Nephron (organoid): ENCODE measurements at regions not wholly inside any gene's neighbourhood (a gene's known extent, or its start where the extent isn't known, plus 50 kb on each side); places are given as distances from the start of the nearest gene placed in this dataset.
A peak's percentile ranks its signal among the peaks of the same experiment; 100 is the strongest.

Experiments
- H3K27ac Mint-ChIP-seq, 3 experiments: 2 replicates each; pipeline ENCODE4 v1.8.0; 2020; ENCODE audit warnings: mixed read lengths in 3 of 3, mild to moderate bottlenecking in 2 of 3, moderate library complexity in 1 of 3
- H3K27me3 Mint-ChIP-seq: 2 replicates; pipeline ENCODE4 v1.8.0; 2021; ENCODE audit warnings: low read depth, mild to moderate bottlenecking, moderate library complexity, mixed read lengths
- H3K36me3 Mint-ChIP-seq: 2 replicates; pipeline ENCODE4 v1.8.0; 2020; ENCODE audit warnings: low read depth, mixed read lengths
- H3K4me1 Mint-ChIP-seq: 2 replicates; pipeline ENCODE4 v1.8.0; 2020; ENCODE audit warnings: mixed read lengths
- H3K4me3 Mint-ChIP-seq, 3 experiments: 2 replicates each; pipeline ENCODE4 v1.8.0; 2020; ENCODE audit warnings: mild to moderate bottlenecking in 3 of 3, mixed read lengths in 3 of 3, moderate library complexity in 2 of 3
- H3K9me3 Mint-ChIP-seq: 2 replicates; pipeline ENCODE4 v1.8.0; 2020; ENCODE audit warnings: mixed read lengths
- TF ChIP-seq, protein P1 (sequence below), 3 experiments: fragments of 200-600 bp; sonication (generic); IDR thresholded peaks; one replicate each; pipeline ENCODE4 v1.5.0; 2021; ENCODE audit warnings: antibody characterized with exemption in 3 of 3; ENCODE audit not compliant: unreplicated experiment in 3 of 3

DNA sequence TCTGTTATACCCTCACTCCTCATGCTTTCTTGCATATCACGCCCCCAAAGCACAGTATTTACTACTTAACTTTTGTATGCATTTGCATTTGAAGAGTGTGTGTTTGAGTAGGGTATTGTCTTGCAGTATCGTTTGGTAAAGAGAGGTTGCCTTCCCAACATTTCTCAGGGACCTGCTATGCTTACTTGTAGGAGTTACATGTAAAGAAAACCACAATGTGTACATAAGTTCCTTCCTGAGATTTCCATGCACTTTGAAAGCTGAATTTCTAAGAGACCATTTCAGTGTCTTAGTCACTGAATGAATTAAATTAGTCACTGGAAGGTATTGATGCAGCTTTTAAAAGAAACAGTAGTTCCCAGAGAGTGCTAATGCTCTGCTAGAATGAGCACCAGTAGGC, 159.3 kb upstream of the LAMA2 start:
- TF ChIP-seq, protein P1, sequence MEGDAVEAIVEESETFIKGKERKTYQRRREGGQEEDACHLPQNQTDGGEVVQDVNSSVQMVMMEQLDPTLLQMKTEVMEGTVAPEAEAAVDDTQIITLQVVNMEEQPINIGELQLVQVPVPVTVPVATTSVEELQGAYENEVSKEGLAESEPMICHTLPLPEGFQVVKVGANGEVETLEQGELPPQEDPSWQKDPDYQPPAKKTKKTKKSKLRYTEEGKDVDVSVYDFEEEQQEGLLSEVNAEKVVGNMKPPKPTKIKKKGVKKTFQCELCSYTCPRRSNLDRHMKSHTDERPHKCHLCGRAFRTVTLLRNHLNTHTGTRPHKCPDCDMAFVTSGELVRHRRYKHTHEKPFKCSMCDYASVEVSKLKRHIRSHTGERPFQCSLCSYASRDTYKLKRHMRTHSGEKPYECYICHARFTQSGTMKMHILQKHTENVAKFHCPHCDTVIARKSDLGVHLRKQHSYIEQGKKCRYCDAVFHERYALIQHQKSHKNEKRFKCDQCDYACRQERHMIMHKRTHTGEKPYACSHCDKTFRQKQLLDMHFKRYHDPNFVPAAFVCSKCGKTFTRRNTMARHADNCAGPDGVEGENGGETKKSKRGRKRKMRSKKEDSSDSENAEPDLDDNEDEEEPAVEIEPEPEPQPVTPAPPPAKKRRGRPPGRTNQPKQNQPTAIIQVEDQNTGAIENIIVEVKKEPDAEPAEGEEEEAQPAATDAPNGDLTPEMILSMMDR (IDR thresholded peaks at IDR 0.05; ENCODE audit: unreplicated experiment in 3 of 3), result no peak
- Mint-ChIP-seq H3K36me3 (no peaks in the 10 kb centered on the region), H3K4me3 (no peak overlapping the region), H3K9me3 (no peaks in the 10 kb centered on the region), H3K4me1 (no peaks in the 10 kb centered on the region), H3K27me3 (no peaks in the 10 kb centered on the region), H3K27ac (peak overlapping the region in 1 of 3 experiments; percentile 14)

- H3K4me1 Mint-ChIP-seq, result no peaks in the 10 kb centered on the region
- no peak overlapping the region for H3K4me3 Mint-ChIP-seq
- H3K27ac Mint-ChIP-seq, result no peak overlapping the region
- peaks cover 3% of the 10 kb centered on the region for H3K27me3 Mint-ChIP-seq
- no peaks in the 10 kb centered on the region for H3K9me3 Mint-ChIP-seq
- TF ChIP-seq, protein P1 (IDR thresholded peaks at IDR 0.05; ENCODE audit: unreplicated experiment in 3 of 3), result no peak
- no peaks in the 10 kb centered on the region for H3K36me3 Mint-ChIP-seq
Observed at GRCh38 chr6:128720891-128721290, 162.0 kb upstream of the LAMA2 start.

GRCh38 chr6:128719786-128720185, 163.2 kb upstream of the LAMA2 start:
- no peaks in the 10 kb centered on the region for H3K4me1 Mint-ChIP-seq
- H3K27me3 Mint-ChIP-seq, result peaks cover 3% of the 10 kb centered on the region
- no peak overlapping the region for H3K4me3 Mint-ChIP-seq
- no peak overlapping the region for H3K27ac Mint-ChIP-seq
- H3K36me3 Mint-ChIP-seq, result no peaks in the 10 kb centered on the region
- no peaks in the 10 kb centered on the region for H3K9me3 Mint-ChIP-seq
- TF ChIP-seq, protein P1 (IDR thresholded peaks at IDR 0.05; ENCODE audit: unreplicated experiment in 3 of 3), result no peak

DNA sequence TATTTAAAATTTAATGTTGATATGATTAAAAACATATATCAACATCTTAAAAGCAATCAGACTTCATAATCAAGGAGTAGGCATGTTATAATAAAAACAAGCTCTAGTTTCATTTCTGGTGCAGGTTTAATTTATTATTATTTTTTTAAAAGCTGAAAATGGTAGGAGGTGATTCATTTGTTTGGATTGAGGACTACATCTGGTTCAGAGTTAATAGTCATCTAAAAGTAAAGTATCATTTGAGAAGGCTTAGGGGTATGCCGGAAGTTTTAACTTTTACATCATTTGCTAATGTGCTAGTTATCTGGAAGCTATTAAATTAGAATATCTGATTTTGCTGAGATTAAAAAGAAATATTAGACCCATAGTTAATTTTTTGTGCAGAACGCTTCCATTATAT, 169.5 kb upstream of the LAMA2 start:
- TF ChIP-seq, protein P1 (IDR thresholded peaks at IDR 0.05; ENCODE audit: unreplicated experiment in 3 of 3), result no peak
- H3K36me3 Mint-ChIP-seq, result no peaks in the 10 kb centered on the region
- no peaks in the 10 kb centered on the region for H3K9me3 Mint-ChIP-seq
- H3K27me3 Mint-ChIP-seq, result peaks cover 3% of the 10 kb centered on the region
- H3K4me3 Mint-ChIP-seq, result no peak overlapping the region
- H3K4me1 Mint-ChIP-seq, result peaks cover 3% of the 10 kb centered on the region
- peak overlapping the region in 1 of 3 experiments; percentile 44 for H3K27ac Mint-ChIP-seq

- TF ChIP-seq, protein P1 (IDR thresholded peaks at IDR 0.05; ENCODE audit: unreplicated experiment in 3 of 3), result no peak
- no peaks in the 10 kb centered on the region for H3K9me3 Mint-ChIP-seq
- H3K27ac Mint-ChIP-seq, result peak overlapping the region; percentile 8 to 44 (median 25)
- no peaks in the 10 kb centered on the region for H3K36me3 Mint-ChIP-seq
- peaks cover 3% of the 10 kb centered on the region for H3K27me3 Mint-ChIP-seq
- peaks cover 3% of the 10 kb centered on the region for H3K4me1 Mint-ChIP-seq
- H3K4me3 Mint-ChIP-seq, result no peak overlapping the region
Observed at GRCh38 chr6:128712898-128713297, 170.0 kb upstream of the LAMA2 start.

- Mint-ChIP-seq H3K4me3 (no peak overlapping the region), H3K36me3 (no peaks in the 10 kb centered on the region), H3K27me3 (no peaks in the 10 kb centered on the region), H3K9me3 (no peaks in the 10 kb centered on the region), H3K4me1 (peaks cover 3% of the 10 kb centered on the region), H3K27ac (no peak overlapping the region)
- TF ChIP-seq, protein P1 (IDR thresholded peaks at IDR 0.05; ENCODE audit: unreplicated experiment in 3 of 3), result no peak
Observed at GRCh38 chr6:128711149-128711548, 171.8 kb upstream of the LAMA2 start.
